ENCODE measurements at regions not wholly inside any gene's neighbourhood (a gene's known extent, or its start where the extent isn't known, plus 50 kb on each side); places are given as distances from the start of the nearest gene placed in this dataset.

- Histone ChIP-seq H3F3A (ENCODE audit: control insufficient read depth, insufficient read depth) (no peaks in the 10 kb centered on the region), H3K4me3 (ENCODE audit: low read length) (no peak overlapping the region), H3K9me2 (replicated peaks; ENCODE audit: control insufficient read depth, low read length) (no peaks in the 10 kb centered on the region; the same call in 1 of the 2 replicates), H3K4me1 (ENCODE audit: control insufficient read depth, low read length) (no peaks in the 10 kb centered on the region), H4K20me1 (ENCODE audit: control insufficient read depth, insufficient read depth, low read depth, low read length) (no peaks in the 10 kb centered on the region), H3K9me3 (ENCODE audit: control insufficient read depth, insufficient read depth, low read length) (no peaks in the 10 kb centered on the region), H3K4me2 (ENCODE audit: low read length) (no peak overlapping the region), H3K27me3 (ENCODE audit: control insufficient read depth, low read length) (no peaks in the 10 kb centered on the region), H3K79me2 (ENCODE audit: control insufficient read depth, low read length) (no peaks in the 10 kb centered on the region), H3K27ac (ENCODE audit: low read depth, low read length) (no peak overlapping the region), H3K36me3 (ENCODE audit: control insufficient read depth, low read length) (no peaks in the 10 kb centered on the region)
- TF ChIP-seq EZH2phosphoT487 (IDR thresholded peaks at IDR 0.05; ENCODE audit: borderline replicate concordance, low read length) (no peak), CTCF (IDR thresholded peaks at IDR 0.05; ENCODE audit: low read depth, low read length, poor library complexity, severe bottlenecking) (no peak)
Observed at GRCh38 chr9:29319736-29320513, 1746.6 kb upstream of the C9orf72 start.

- H3F3A ChIP-seq (ENCODE audit: control insufficient read depth, insufficient read depth), result no peaks in the 10 kb centered on the region
- H3K27ac ChIP-seq (ENCODE audit: low read depth, low read length), result no peak overlapping the region
- no peak overlapping the region for H3K4me2 ChIP-seq (ENCODE audit: low read length)
- no peaks in the 10 kb centered on the region for H3K9me3 ChIP-seq (ENCODE audit: control insufficient read depth, insufficient read depth, low read length)
- no peaks in the 10 kb centered on the region for H4K20me1 ChIP-seq (ENCODE audit: control insufficient read depth, insufficient read depth, low read depth, low read length)
- H3K27me3 ChIP-seq (ENCODE audit: control insufficient read depth, low read length), result no peaks in the 10 kb centered on the region
- no peak overlapping the region for H3K4me3 ChIP-seq (ENCODE audit: low read length)
- H3K9me2 ChIP-seq (replicated peaks; ENCODE audit: control insufficient read depth, low read length), result no peaks in the 10 kb centered on the region; the same call in 1 of the 2 replicates
- TF ChIP-seq CTCF (IDR thresholded peaks at IDR 0.05; ENCODE audit: low read depth, low read length, poor library complexity, severe bottlenecking), result no peak
- no peak for TF ChIP-seq EZH2phosphoT487 (IDR thresholded peaks at IDR 0.05; ENCODE audit: borderline replicate concordance, low read length)
- H3K79me2 ChIP-seq (ENCODE audit: control insufficient read depth, low read length), result no peaks in the 10 kb centered on the region
- no peaks in the 10 kb centered on the region for H3K36me3 ChIP-seq (ENCODE audit: control insufficient read depth, low read length)
- H3K4me1 ChIP-seq (ENCODE audit: control insufficient read depth, low read length), result no peaks in the 10 kb centered on the region
Observed at GRCh38 chr9:29322240-29322639, 1749.0 kb upstream of the C9orf72 start.

GRCh38 chr9:29325894-29326293, 1752.6 kb upstream of the C9orf72 start:
- Histone ChIP-seq H3K36me3 (ENCODE audit: control insufficient read depth, low read length) (no peaks in the 10 kb centered on the region), H3K4me2 (ENCODE audit: low read length) (no peak overlapping the region), H3K9me2 (replicated peaks; ENCODE audit: control insufficient read depth, low read length) (no peaks in the 10 kb centered on the region), H3K4me1 (ENCODE audit: control insufficient read depth, low read length) (no peaks in the 10 kb centered on the region), H4K20me1 (ENCODE audit: control insufficient read depth, insufficient read depth, low read depth, low read length) (no peaks in the 10 kb centered on the region), H3K27ac (ENCODE audit: low read depth, low read length) (no peak overlapping the region), H3K27me3 (ENCODE audit: control insufficient read depth, low read length) (no peaks in the 10 kb centered on the region), H3K4me3 (ENCODE audit: low read length) (no peak overlapping the region), H3K79me2 (ENCODE audit: control insufficient read depth, low read length) (no peaks in the 10 kb centered on the region), H3K9me3 (ENCODE audit: control insufficient read depth, insufficient read depth, low read length) (no peaks in the 10 kb centered on the region), H3F3A (ENCODE audit: control insufficient read depth, insufficient read depth) (no peaks in the 10 kb centered on the region)
- no peak for TF ChIP-seq EZH2phosphoT487 (IDR thresholded peaks at IDR 0.05; ENCODE audit: borderline replicate concordance, low read length)
- no peak for TF ChIP-seq CTCF (IDR thresholded peaks at IDR 0.05; ENCODE audit: low read depth, low read length, poor library complexity, severe bottlenecking)

All from DOHH2 (cell line).